Lower leg skin (tissue), 4 donors: ENCODE measurements at regions not wholly inside any gene's neighbourhood (a gene's known extent, or its start where the extent isn't known, plus 50 kb on each side); places are given as distances from the start of the nearest gene placed in this dataset.

ENCODE experiments used
- DNase-seq, 2 donors: peaks; one replicate each; pipeline ENCODE4 v3.0.0-alpha.2; 2019; ENCODE audit warnings: low spot score in 2 of 2
- H3K4me3 ChIP-seq: fragments of 200-600 bp; sonication (generic); 2 replicates; pipeline ENCODE4 v1.5.1; 2017; ENCODE audit warnings: mild to moderate bottlenecking, low read depth; ENCODE audit not compliant: poor library complexity, severe bottlenecking
- CTCF ChIP-seq, 3 donors: fragments of 450-650 bp; IDR thresholded peaks; one replicate each; pipeline ENCODE4 v1.5.1; 2016; ENCODE audit warnings: antibody characterized with exemption in 3 of 3, mild to moderate bottlenecking in 3 of 3, moderate library complexity in 2 of 3
- POLR2A ChIP-seq, 2 donors: fragments of 450-650 bp; IDR thresholded peaks; one replicate each; pipeline ENCODE4 v1.6.1; 2016 to 2017; ENCODE audit warnings: antibody characterized with exemption in 2 of 2, mild to moderate bottlenecking in 1 of 2, moderate library complexity in 1 of 2
- WGBS, 2 donors: methylation state at CpG; one replicate each; pipeline ENCODE4 v1.1.5; 2018; 5-methylcytosine and 5-hydroxymethylcytosine counted together
- intact Hi-C: fragments of 100-400 bp; cut with DNase I; formaldehyde crosslinking; loops from one replicate; pipeline ENCODE4 v1.15.0; 2023; ENCODE audit warnings: low total_unique reads

- intact Hi-C loops, result no loop called here
- WGBS, 2 donors, result 86 to 92% methylated on average over 3 of the region's 3 CpGs
- no peak for DNase-seq
- no peak for TF ChIP-seq CTCF (IDR thresholded peaks at IDR 0.05)
- TF ChIP-seq POLR2A (IDR thresholded peaks at IDR 0.05), result no peak
- no peak overlapping the region for H3K4me3 ChIP-seq
Measured at GRCh38 chr21:41667136-41667535, 99.7 kb downstream of the RIPK4 start.

DNA sequence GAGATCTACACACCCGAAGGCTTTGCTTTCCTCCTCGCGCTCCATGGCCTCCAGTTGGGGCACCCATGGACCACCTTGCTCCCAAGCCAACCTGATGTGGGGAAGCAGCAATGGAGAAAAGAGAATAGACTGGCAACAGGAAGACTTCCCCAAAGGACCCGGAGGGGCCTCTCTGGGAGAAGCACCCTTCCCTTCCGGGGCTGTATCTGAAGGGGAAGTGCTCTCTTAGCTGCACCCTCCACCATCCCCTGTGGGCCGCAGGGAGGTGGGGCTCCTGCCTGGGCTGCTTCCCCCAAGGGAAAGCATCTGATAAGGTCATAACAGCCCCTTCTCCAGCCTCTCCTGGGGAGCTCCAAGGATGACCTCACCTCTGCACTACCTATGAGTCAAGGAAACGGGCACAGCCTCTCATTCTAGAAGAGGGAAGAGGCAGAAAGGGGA, 100.2 kb downstream of the RIPK4 start:
- 83 to 87% methylated on average over 7 of the region's 7 CpGs for WGBS, 2 donors
- TF ChIP-seq CTCF (IDR thresholded peaks at IDR 0.05) (no peak), POLR2A (IDR thresholded peaks at IDR 0.05) (no peak)
- peak in 1 of 2 donors; percentile 82 for DNase-seq
- intact Hi-C loops, result no loop called here
- no peak overlapping the region for H3K4me3 ChIP-seq

DNA sequence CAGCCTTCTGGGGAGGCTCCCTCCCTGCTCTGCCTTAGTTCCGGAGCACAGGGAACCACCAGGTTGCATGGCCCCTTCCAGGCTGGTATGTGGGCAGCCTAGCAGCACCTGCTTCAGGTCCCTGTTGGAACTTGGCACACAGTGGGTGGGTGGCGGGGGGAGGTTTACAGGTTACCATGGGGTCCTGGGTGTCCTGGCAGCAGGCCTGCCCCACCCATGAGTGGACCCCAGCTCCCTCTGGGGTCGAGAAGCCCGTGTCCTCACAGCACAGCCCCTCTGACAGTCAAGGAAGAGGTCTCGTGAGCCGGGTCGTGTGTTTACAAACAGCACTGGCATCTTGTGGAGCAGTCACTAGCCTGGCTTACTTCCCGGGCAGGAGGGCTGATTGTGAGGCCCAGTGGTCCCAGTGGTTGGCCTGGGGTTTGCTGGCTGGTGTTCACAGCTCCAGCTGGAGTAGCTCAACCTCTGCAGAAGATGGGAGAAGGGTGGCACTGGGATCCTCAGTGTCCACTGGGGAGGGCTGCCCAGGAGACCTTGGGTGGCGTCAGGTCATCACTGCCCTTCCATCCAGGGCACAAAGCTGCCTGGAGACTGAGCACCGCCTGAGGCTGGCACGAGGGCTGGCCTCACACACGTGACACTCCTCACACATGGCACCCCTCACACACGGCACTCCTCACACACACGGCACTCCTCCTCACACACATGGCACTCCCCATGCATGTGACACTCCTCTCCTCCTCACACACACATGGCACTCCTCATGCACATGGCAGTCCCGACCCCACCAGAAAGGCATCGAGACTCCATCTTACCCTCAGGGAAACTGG, 100.9 kb downstream of the RIPK4 start:
- DNase-seq, result peak in 1 of 2 donors; percentile 83
- 85 to 87% methylated on average over 13 to 16 of the region's 16 CpGs for WGBS, 2 donors
- no peak overlapping the region for H3K4me3 ChIP-seq
- intact Hi-C loops, result no loop called here
- TF ChIP-seq CTCF (IDR thresholded peaks at IDR 0.05) (no peak), POLR2A (IDR thresholded peaks at IDR 0.05) (no peak)

DNA sequence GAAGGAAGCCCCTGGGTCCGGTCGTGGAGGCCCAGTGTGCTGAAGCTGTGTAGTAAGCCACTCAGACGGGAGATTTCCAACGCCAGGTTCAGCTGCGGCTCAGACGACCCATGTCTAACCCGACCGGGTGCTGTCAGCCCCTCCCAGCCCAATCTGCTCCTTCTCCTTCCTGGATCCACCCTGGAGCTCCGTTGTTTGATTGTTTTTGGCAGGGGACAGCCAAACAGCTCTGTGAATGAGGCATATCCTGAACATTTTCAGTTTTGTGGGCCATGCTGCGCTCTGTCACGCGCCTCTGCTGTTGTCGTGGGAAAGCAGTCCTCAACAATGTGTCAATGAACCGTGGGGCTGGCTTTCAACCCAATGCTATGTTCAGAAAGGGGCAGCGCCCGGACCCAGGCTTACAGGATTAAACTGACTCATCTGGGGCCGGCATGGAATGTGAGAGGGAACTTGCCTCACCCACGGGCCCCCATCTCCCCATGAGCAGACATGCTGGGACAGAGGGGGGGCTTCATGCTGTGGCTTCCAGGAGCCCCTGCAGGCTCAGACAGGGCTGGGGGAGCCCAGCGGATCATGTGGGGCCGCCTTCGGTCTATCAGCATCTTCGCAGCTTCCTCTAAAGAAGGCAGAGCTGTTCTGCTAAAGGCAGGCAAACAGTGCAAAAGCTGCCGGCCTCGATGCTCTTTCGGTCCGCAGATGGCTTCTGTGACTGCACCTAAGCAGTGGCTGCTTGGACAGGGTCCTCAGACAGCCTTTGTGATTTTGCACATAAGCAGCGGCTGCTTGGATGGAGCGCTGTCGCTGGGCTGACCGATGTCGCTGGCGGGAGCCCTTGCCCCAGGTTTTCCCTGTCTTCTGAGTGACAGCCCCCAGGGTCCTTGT, 101.7 kb downstream of the RIPK4 start:
- intact Hi-C loops, result no loop called here
- DNase-seq, result peak; percentile 57 to 92
- TF ChIP-seq POLR2A (IDR thresholded peaks at IDR 0.05), result no peak
- no peak for TF ChIP-seq CTCF (IDR thresholded peaks at IDR 0.05)
- 47 to 52% methylated on average over 26 to 32 of the region's 32 CpGs for WGBS, 2 donors
- no peak overlapping the region for H3K4me3 ChIP-seq

GRCh38 chr21:41663805-41664788, 102.8 kb downstream of the RIPK4 start:
- H3K4me3 ChIP-seq, result no peak overlapping the region
- WGBS, 2 donors, result 68 to 71% methylated on average over 21 of the region's 21 CpGs
- TF ChIP-seq POLR2A (IDR thresholded peaks at IDR 0.05) (no peak), CTCF (IDR thresholded peaks at IDR 0.05) (no peak)
- DNase-seq, result peak in 1 of 2 donors; percentile 76
- intact Hi-C loops, result no loop called here
